ENCODE measurements at regions not wholly inside any gene's neighbourhood (a gene's known extent, or its start where the extent isn't known, plus 50 kb on each side); places are given as distances from the start of the nearest gene placed in this dataset.

DNA sequence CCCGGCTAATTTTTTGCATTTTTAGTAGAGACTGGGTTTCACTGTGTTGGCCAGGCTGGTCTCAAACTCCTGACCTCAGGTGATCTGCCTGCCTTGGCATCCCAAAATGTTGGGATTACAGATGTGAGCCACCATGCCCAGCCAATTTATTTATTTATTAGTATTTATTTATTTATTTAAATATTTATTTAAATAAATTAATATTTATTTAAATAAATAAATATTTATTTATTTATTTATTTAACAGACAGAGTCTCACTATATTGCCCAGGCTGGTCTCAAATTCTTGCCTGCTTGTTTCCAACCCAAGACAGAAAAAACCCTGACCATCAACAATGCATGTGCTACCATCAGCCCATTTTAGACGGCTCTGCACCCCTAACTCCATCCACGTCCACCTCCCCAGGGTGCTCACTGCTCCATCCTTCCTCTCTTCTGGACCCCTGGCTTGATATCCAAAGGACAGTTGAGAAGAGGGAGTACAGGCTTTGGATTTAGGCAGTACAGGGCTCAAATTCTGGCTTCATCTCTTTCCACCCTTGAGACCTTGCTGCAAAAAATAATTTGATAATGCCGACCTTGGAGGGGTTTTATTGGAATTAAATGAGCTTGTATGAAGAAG lies 232.6 kb downstream of the MED10 start:
- Histone ChIP-seq H3K4me3 (replicated peaks in 1 of 4; ENCODE audit: control extremely low read depth in 1 of 4, insufficient read depth in 1 of 4, low read depth in 3 of 4, low read length in 4 of 4) (no peak overlapping the region), H3K9ac (ENCODE audit: insufficient read depth, low read length) (no peak overlapping the region), H3K27me3 (ENCODE audit: control insufficient read depth, insufficient read depth, low read length) (no peaks in the 10 kb centered on the region), H3K4me1 (ENCODE audit: control insufficient read depth, extremely low read depth, insufficient read depth, low read length) (no peaks in the 10 kb centered on the region), H3K4me2 (ENCODE audit: extremely low read depth, insufficient read depth, low read length) (no peak overlapping the region), H3K36me3 (ENCODE audit: control insufficient read depth, insufficient read depth, low read length) (no peaks in the 10 kb centered on the region), H3K79me2 (ENCODE audit: control insufficient read depth, insufficient read depth, low read length) (no peaks in the 10 kb centered on the region), H3K9me3 (ENCODE audit: control insufficient read depth, insufficient read depth, low read depth, low read length) (no peaks in the 10 kb centered on the region), H4K20me1 (ENCODE audit: control insufficient read depth, extremely low read depth, insufficient read depth, low read length) (no peaks in the 10 kb centered on the region), H3K27ac (ENCODE audit: insufficient read depth, low read length) (no peak overlapping the region), H2AFZ (ENCODE audit: low read length) (no peak overlapping the region)
- no peak for DNase-seq (ENCODE audit: low read depth in 2 of 2)
- TF ChIP-seq, protein P1, sequence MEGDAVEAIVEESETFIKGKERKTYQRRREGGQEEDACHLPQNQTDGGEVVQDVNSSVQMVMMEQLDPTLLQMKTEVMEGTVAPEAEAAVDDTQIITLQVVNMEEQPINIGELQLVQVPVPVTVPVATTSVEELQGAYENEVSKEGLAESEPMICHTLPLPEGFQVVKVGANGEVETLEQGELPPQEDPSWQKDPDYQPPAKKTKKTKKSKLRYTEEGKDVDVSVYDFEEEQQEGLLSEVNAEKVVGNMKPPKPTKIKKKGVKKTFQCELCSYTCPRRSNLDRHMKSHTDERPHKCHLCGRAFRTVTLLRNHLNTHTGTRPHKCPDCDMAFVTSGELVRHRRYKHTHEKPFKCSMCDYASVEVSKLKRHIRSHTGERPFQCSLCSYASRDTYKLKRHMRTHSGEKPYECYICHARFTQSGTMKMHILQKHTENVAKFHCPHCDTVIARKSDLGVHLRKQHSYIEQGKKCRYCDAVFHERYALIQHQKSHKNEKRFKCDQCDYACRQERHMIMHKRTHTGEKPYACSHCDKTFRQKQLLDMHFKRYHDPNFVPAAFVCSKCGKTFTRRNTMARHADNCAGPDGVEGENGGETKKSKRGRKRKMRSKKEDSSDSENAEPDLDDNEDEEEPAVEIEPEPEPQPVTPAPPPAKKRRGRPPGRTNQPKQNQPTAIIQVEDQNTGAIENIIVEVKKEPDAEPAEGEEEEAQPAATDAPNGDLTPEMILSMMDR (conservative IDR thresholded peaks at IDR 0.05 in 1 of 2, IDR thresholded peaks at IDR 0.05 in 1 of 2; ENCODE audit: low read depth in 1 of 2, low read length in 2 of 2), result no peak
- TF ChIP-seq EZH2 (IDR thresholded peaks at IDR 0.05; ENCODE audit: low read length, missing control alignments), result no peak

DNA sequence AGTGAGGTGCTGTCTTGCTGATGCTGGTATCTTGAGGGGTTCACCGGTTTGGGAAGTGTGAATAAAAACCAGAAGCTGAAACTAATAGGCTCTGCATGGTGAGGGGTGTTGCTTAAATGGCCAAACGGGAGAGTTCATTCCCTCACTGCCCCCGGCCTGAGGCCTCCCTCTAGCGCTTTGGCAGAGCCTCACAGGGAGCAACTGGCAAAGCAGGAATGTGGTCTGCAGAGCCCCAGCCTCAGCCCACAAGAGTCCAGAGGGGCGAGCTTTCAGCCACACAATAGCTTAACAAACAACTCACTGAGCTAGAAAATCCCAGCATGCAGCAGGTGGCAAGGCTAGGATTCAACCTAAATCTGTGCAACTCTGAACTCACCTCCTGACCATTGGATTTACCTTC lies 234.8 kb downstream of the MED10 start:
- Histone ChIP-seq H3K9ac (ENCODE audit: insufficient read depth, low read length) (no peak overlapping the region), H3K4me2 (ENCODE audit: extremely low read depth, insufficient read depth, low read length) (no peak overlapping the region), H3K36me3 (ENCODE audit: control insufficient read depth, insufficient read depth, low read length) (no peaks in the 10 kb centered on the region), H3K9me3 (ENCODE audit: control insufficient read depth, insufficient read depth, low read depth, low read length) (no peaks in the 10 kb centered on the region), H3K27me3 (ENCODE audit: control insufficient read depth, insufficient read depth, low read length) (no peaks in the 10 kb centered on the region), H3K4me3 (replicated peaks in 1 of 4; ENCODE audit: control extremely low read depth in 1 of 4, insufficient read depth in 1 of 4, low read depth in 3 of 4, low read length in 4 of 4) (no peak overlapping the region), H3K27ac (ENCODE audit: insufficient read depth, low read length) (no peak overlapping the region), H3K79me2 (ENCODE audit: control insufficient read depth, insufficient read depth, low read length) (no peaks in the 10 kb centered on the region), H4K20me1 (ENCODE audit: control insufficient read depth, extremely low read depth, insufficient read depth, low read length) (no peaks in the 10 kb centered on the region), H2AFZ (ENCODE audit: low read length) (no peak overlapping the region), H3K4me1 (ENCODE audit: control insufficient read depth, extremely low read depth, insufficient read depth, low read length) (no peaks in the 10 kb centered on the region)
- TF ChIP-seq, protein P1 (conservative IDR thresholded peaks at IDR 0.05 in 1 of 2, IDR thresholded peaks at IDR 0.05 in 1 of 2; ENCODE audit: low read depth in 1 of 2, low read length in 2 of 2), result no peak
- no peak for DNase-seq (ENCODE audit: low read depth in 2 of 2)

DNA sequence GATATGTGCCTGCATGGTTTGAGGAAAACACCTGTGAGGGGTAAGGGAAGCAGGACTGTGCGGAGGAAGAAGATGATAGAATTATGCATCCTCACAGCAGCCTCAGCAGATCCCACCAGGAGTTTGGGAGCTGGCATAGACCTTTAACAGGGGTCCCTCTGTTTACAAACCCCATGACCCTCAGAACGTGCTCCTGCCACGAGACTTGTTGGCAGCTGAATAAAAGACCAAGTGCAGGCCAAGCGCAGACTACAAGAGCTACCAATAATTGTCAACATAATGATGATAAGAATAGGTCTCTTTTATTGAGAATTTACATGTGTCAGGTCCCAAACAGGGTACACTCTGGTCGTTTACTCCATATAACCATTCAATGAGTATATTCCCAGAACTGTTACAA lies 236.0 kb downstream of the MED10 start:
- Histone ChIP-seq H3K4me3 (replicated peaks in 1 of 4; ENCODE audit: control extremely low read depth in 1 of 4, insufficient read depth in 1 of 4, low read depth in 3 of 4, low read length in 4 of 4) (no peak overlapping the region), H3K36me3 (ENCODE audit: control insufficient read depth, insufficient read depth, low read length) (no peaks in the 10 kb centered on the region), H4K20me1 (ENCODE audit: control insufficient read depth, extremely low read depth, insufficient read depth, low read length) (no peaks in the 10 kb centered on the region), H3K4me2 (ENCODE audit: extremely low read depth, insufficient read depth, low read length) (no peak overlapping the region), H3K9me3 (ENCODE audit: control insufficient read depth, insufficient read depth, low read depth, low read length) (no peaks in the 10 kb centered on the region), H3K9ac (ENCODE audit: insufficient read depth, low read length) (no peak overlapping the region), H3K4me1 (ENCODE audit: control insufficient read depth, extremely low read depth, insufficient read depth, low read length) (no peaks in the 10 kb centered on the region), H3K27ac (ENCODE audit: insufficient read depth, low read length) (no peak overlapping the region), H3K27me3 (ENCODE audit: control insufficient read depth, insufficient read depth, low read length) (no peaks in the 10 kb centered on the region), H2AFZ (ENCODE audit: low read length) (no peak overlapping the region), H3K79me2 (ENCODE audit: control insufficient read depth, insufficient read depth, low read length) (no peaks in the 10 kb centered on the region)
- no peak for DNase-seq (ENCODE audit: low read depth in 2 of 2)
- no peak for TF ChIP-seq EZH2 (IDR thresholded peaks at IDR 0.05; ENCODE audit: low read length, missing control alignments)
- TF ChIP-seq, protein P1 (conservative IDR thresholded peaks at IDR 0.05 in 1 of 2, IDR thresholded peaks at IDR 0.05 in 1 of 2; ENCODE audit: low read depth in 1 of 2, low read length in 2 of 2), result no peak

Measured in fibroblast of lung (primary cell).